Esophagus muscularis mucosa (tissue), 4 donors: ENCODE measurements at regions not wholly inside any gene's neighbourhood (a gene's known extent, or its start where the extent isn't known, plus 50 kb on each side); places are given as distances from the start of the nearest gene placed in this dataset.

Experiments
- DNase-seq: peaks from one replicate; pipeline ENCODE4 v3.0.0-alpha.2; 2017; ENCODE audit errors: extremely low spot score
- H3K27ac ChIP-seq, 4 donors: fragments of 200-600 bp; sonication (generic); replicated peaks in 1 of 4; 1 replicate in 3 of 4; 2 replicates in 1 of 4; pipeline ENCODE4 v1.5.1; 2016 to 2019; ENCODE audit warnings: mild to moderate bottlenecking in 1 of 4
- H3K27me3 ChIP-seq, 4 donors: fragments of 200-600 bp; sonication (generic); one replicate each; pipeline versions ENCODE4 v1.5.1 to v1.6.0; 2016 to 2019
- H3K36me3 ChIP-seq, 4 donors: fragments of 200-600 bp; sonication (generic); one replicate each; pipeline ENCODE4 v1.5.1; 2016 to 2019
- H3K4me1 ChIP-seq, 4 donors: fragments of 200-600 bp; sonication (generic); one replicate each; pipeline ENCODE4 v1.5.1; 2016 to 2019
- H3K4me3 ChIP-seq, 4 donors: fragments of 200-600 bp; sonication (generic); 1 replicate in 2 of 4; 2 replicates in 2 of 4; pipeline ENCODE4 v1.5.1; 2016 to 2019; ENCODE audit warnings: mild to moderate bottlenecking in 4 of 4, moderate library complexity in 1 of 4
- H3K9me3 ChIP-seq, 4 donors: fragments of 200-600 bp; sonication (generic); 1 replicate in 3 of 4; 2 replicates in 1 of 4; pipeline ENCODE4 v1.5.1; 2016 to 2019
- EP300 ChIP-seq: sonication (generic); formaldehyde crosslinking; IDR thresholded peaks from one replicate; pipeline ENCODE4 v1.6.1; 2017; ENCODE audit warnings: antibody characterized with exemption
- POLR2A ChIP-seq: fragments of 450-650 bp; IDR thresholded peaks from one replicate; pipeline ENCODE4 v1.6.1; 2017; ENCODE audit warnings: antibody characterized with exemption, moderate library complexity, mild to moderate bottlenecking, low read depth
- POLR2AphosphoS5 ChIP-seq, 2 donors: sonication (generic); formaldehyde crosslinking; IDR thresholded peaks; one replicate each; pipeline ENCODE4 v1.6.1; 2017; ENCODE audit warnings: antibody characterized with exemption in 2 of 2
- WGBS: methylation state at CpG from one replicate; pipeline ENCODE4 v1.1.5; 2018; 5-methylcytosine and 5-hydroxymethylcytosine counted together
- intact Hi-C: fragments of 100-400 bp; cut with DNase I; formaldehyde crosslinking; loops from one replicate; pipeline ENCODE4 v1.15.1; 2023
- TF ChIP-seq, protein P1 (sequence below), 3 experiments: fragments of 200-600 bp in 2 of 3; fragments of 450-650 bp in 1 of 3; sonication (generic) in 2 of 3; IDR thresholded peaks; one replicate each; pipeline ENCODE4 v1.5.1; 2017 to 2019; ENCODE audit warnings: antibody characterized with exemption in 3 of 3, mild to moderate bottlenecking in 2 of 3, moderate library complexity in 1 of 3

DNA sequence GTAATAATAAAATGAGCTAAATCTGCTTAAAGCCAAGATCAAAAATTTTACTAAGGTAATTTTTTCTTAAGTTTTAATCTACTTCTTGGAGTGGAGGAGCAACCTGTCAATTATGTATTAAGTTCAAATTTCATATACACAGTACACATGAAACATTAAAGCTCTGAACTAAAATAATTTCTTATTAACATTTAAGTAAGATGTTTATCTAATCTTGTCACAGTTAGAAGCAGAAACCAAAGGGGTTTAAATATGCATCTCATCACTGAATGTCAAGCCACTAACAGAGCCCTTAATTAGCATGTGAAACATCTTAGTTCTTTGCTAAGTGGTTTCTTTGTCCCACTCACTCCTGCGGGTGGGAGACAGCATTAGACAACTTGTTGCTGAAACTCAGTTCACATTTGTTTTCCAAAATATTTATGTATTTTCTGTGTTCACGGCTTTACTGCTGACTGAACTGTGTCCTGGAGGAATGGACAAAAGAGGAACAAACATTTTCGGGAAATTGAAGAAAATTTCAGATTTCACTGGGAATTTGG, 130.9 kb upstream of the MBL2 start:
- no peak overlapping the region for H3K4me3 ChIP-seq
- no peaks in the 10 kb centered on the region for H3K36me3 ChIP-seq
- H3K9me3 ChIP-seq: no peaks in the 10 kb centered on the region
- H3K4me1 ChIP-seq: no peaks in the 10 kb centered on the region
- WGBS: 73% methylated on average over 3 of the region's 3 CpGs
- intact Hi-C loops: no loop called here
- no peaks in the 10 kb centered on the region for H3K27me3 ChIP-seq
- no peak for TF ChIP-seq POLR2AphosphoS5 (IDR thresholded peaks at IDR 0.05)
- no peak for TF ChIP-seq EP300
- TF ChIP-seq POLR2A: no peak
- TF ChIP-seq, protein P1, sequence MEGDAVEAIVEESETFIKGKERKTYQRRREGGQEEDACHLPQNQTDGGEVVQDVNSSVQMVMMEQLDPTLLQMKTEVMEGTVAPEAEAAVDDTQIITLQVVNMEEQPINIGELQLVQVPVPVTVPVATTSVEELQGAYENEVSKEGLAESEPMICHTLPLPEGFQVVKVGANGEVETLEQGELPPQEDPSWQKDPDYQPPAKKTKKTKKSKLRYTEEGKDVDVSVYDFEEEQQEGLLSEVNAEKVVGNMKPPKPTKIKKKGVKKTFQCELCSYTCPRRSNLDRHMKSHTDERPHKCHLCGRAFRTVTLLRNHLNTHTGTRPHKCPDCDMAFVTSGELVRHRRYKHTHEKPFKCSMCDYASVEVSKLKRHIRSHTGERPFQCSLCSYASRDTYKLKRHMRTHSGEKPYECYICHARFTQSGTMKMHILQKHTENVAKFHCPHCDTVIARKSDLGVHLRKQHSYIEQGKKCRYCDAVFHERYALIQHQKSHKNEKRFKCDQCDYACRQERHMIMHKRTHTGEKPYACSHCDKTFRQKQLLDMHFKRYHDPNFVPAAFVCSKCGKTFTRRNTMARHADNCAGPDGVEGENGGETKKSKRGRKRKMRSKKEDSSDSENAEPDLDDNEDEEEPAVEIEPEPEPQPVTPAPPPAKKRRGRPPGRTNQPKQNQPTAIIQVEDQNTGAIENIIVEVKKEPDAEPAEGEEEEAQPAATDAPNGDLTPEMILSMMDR (IDR thresholded peaks at IDR 0.05): no peak
- no peak for DNase-seq
- H3K27ac ChIP-seq: no peak overlapping the region

DNA sequence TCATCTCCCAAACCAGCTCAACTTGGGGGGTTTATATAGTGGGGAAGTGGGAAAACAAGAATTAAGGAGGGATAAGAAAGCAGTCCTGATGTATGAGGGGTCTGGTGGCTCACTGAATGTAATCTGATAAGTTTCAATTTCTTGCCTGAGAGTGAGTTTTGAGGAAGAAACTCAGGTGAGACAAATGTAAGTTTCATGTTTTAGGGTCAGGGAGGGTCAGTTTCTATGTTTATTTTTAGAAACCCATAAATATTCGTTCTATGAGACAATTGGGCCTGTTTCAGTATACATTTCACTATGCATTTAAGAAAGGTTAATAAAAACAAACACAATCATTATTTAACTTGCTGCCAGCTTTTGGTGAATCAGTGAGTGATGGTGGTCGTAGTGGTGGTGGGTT, 128.0 kb upstream of the MBL2 start:
- Histone ChIP-seq H3K9me3 (no peaks in the 10 kb centered on the region), H3K4me1 (no peaks in the 10 kb centered on the region), H3K27ac (no peak overlapping the region), H3K4me3 (no peak overlapping the region), H3K27me3 (no peaks in the 10 kb centered on the region), H3K36me3 (no peaks in the 10 kb centered on the region)
- WGBS: 49% methylated on average over 2 of the region's 2 CpGs
- TF ChIP-seq POLR2A: no peak
- no peak for TF ChIP-seq EP300
- TF ChIP-seq, protein P1 (IDR thresholded peaks at IDR 0.05): no peak
- no peak for TF ChIP-seq POLR2AphosphoS5 (IDR thresholded peaks at IDR 0.05)
- intact Hi-C loops: no loop called here
- DNase-seq: no peak

DNA sequence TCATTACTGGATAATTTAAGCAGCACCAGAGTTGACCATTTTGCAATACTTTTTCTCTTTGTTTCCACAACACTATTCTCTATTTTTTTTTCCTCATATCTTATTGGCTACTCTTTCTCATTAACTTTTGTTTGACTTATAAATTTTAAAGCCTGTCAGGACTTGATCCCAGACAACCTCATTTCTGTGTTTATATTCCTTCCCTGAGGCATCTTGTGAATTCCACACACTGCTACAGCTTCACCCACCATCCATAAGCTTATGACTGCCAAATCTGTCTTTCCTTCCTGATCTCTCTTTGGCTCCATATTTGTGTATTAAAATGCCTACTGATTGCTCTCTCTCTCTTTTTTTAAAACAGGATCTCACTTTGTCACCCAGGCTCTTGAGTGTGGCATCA, 124.6 kb upstream of the MBL2 start:
- Histone ChIP-seq H3K27me3 (no peaks in the 10 kb centered on the region), H3K4me1 (no peaks in the 10 kb centered on the region), H3K36me3 (no peaks in the 10 kb centered on the region), H3K9me3 (no peaks in the 10 kb centered on the region), H3K27ac (no peak overlapping the region), H3K4me3 (no peak overlapping the region)
- DNase-seq: no peak
- intact Hi-C loops: no loop called here
- no peak for TF ChIP-seq POLR2AphosphoS5 (IDR thresholded peaks at IDR 0.05)
- TF ChIP-seq POLR2A: no peak
- TF ChIP-seq EP300: no peak
- TF ChIP-seq, protein P1 (IDR thresholded peaks at IDR 0.05): no peak

DNA sequence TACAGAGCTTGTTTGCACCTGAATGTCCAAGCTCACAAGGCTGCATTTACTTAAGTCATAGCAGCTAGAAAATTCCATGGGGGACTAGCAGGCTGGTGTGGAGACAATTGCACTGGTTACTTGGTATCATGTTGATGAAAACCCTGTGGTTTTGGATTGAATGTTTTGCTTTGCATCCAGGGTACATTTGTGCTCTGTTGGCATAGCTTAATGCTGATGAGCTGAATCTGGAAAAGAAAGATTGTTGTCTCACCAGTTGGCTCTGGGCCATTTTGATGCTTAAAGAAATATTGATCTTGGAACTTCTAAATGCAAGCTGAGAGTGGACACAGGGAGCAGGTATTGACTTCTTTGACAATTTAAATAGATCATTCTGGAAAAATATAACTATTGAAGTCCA, 122.5 kb upstream of the MBL2 start:
- no peaks in the 10 kb centered on the region for H3K4me1 ChIP-seq
- no peak for TF ChIP-seq POLR2A
- TF ChIP-seq, protein P1 (IDR thresholded peaks at IDR 0.05): no peak
- TF ChIP-seq POLR2AphosphoS5 (IDR thresholded peaks at IDR 0.05): no peak
- TF ChIP-seq EP300: no peak
- intact Hi-C loops: no loop called here
- H3K27ac ChIP-seq: no peak overlapping the region
- no peaks in the 10 kb centered on the region for H3K36me3 ChIP-seq
- DNase-seq: no peak
- no peaks in the 10 kb centered on the region for H3K9me3 ChIP-seq
- peaks cover 0 to 3% (median 0%) of the 10 kb centered on the region in 4 donors for H3K27me3 ChIP-seq
- no peak overlapping the region for H3K4me3 ChIP-seq

DNA sequence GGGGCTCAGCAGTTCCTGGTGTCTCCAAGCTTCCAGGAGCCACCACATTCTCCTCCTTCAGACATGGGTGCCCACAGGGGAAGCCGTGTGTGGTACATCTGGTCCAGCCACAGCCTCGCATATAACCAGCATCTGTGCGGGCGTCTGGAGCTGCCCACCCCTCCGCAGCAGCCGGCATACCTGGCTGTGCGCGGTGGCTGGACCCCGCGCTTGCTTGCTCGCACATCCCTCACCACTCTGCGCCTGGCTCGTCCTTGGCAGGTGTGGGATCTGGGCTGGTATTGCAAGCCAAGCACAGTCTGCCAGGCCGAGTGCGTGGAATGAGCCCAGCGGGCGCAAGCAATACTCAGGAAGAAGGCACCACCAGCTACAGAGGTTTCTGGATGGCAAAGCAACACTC, 117.7 kb upstream of the MBL2 start:
- Histone ChIP-seq H3K9me3 (no peaks in the 10 kb centered on the region), H3K36me3 (no peaks in the 10 kb centered on the region), H3K4me3 (no peak overlapping the region), H3K4me1 (no peaks in the 10 kb centered on the region), H3K27me3 (peaks cover 0 to 10% (median 0%) of the 10 kb centered on the region in 4 donors), H3K27ac (no peak overlapping the region)
- 96% methylated on average over 5 of the region's 17 CpGs for WGBS
- no peak for DNase-seq
- intact Hi-C loops: no loop called here
- no peak for TF ChIP-seq EP300
- TF ChIP-seq POLR2A: no peak
- TF ChIP-seq, protein P1 (IDR thresholded peaks at IDR 0.05): no peak
- no peak for TF ChIP-seq POLR2AphosphoS5 (IDR thresholded peaks at IDR 0.05)
